ENCODE measurements at regions not wholly inside any gene's neighbourhood (a gene's known extent, or its start where the extent isn't known, plus 50 kb on each side); places are given as distances from the start of the nearest gene placed in this dataset.

GRCh38 chr11:13216019-13216710, 61.4 kb upstream of the BMAL1 start:
- Histone ChIP-seq H2BK120ac (replicated peaks; ENCODE audit: low read depth, low read length) (no peak overlapping the region), H3K23ac (ENCODE audit: insufficient read length) (no peak overlapping the region), H3K4me3 (ENCODE audit: extremely low read depth in 1 of 4, insufficient read depth in 2 of 4, low read depth in 3 of 4, low read length in 4 of 4) (no peak overlapping the region), H3K9me3 (ENCODE audit: insufficient read depth in 2 of 2, low read depth in 1 of 2, low read length in 1 of 2) (no peaks in the 10 kb centered on the region), H3K9ac (replicated peaks in 1 of 4; ENCODE audit: extremely low read depth in 1 of 4, low read depth in 3 of 4, low read length in 3 of 4) (no peak overlapping the region), H3K18ac (ENCODE audit: extremely low read depth, low read length) (no peak overlapping the region; the same call in 1 of the 2 replicates), H2AK5ac (ENCODE audit: low read depth, low read length) (no peak overlapping the region), H3K23me2 (ENCODE audit: low read depth, low read length) (no peaks in the 10 kb centered on the region), H3K4me2 (ENCODE audit: insufficient read depth in 1 of 2, low read depth in 2 of 2, low read length in 2 of 2) (no peak overlapping the region; a peak in 1 of 4 replicates), H2AFZ (ENCODE audit: low read length) (peak overlapping the region; percentile 55), H3K27ac (ENCODE audit: low read depth, low read length) (no peak overlapping the region), H3K4me1 (replicated peaks in 1 of 4; ENCODE audit: control insufficient read depth in 3 of 4, insufficient read depth in 4 of 4, low read length in 3 of 4) (peaks cover 0 to 6% (median 2%) of the 10 kb centered on the region in 4 experiments; a peak in 2 of 7 replicates), H3K79me1 (ENCODE audit: low read depth, low read length) (no peaks in the 10 kb centered on the region), H2BK5ac (ENCODE audit: low read depth, low read length) (peak overlapping the region; percentile 15; the same call in 1 of the 2 replicates), H4K5ac (ENCODE audit: insufficient read length, low read depth, low read length) (no peak overlapping the region), H4K20me1 (replicated peaks in 1 of 2; ENCODE audit: control insufficient read depth in 1 of 2, insufficient read depth in 2 of 2, low read length in 2 of 2) (no peaks in the 10 kb centered on the region), H4K91ac (replicated peaks; ENCODE audit: insufficient read length, low read length) (no peak overlapping the region), H3K36me3 (ENCODE audit: control insufficient read depth in 2 of 4, insufficient read depth in 4 of 4, low read length in 3 of 4) (no peaks in the 10 kb centered on the region), H3K79me2 (ENCODE audit: control insufficient read depth in 1 of 2, insufficient read depth in 2 of 2, low read length in 2 of 2) (no peaks in the 10 kb centered on the region), H3K14ac (ENCODE audit: insufficient read length) (no peak overlapping the region), H3K4ac (replicated peaks; ENCODE audit: insufficient read length, low read depth, low read length) (no peak overlapping the region), H4K8ac (ENCODE audit: extremely low read depth, insufficient read depth, low read length) (no peak overlapping the region), H2BK15ac (ENCODE audit: low read length) (no peak overlapping the region), H2BK20ac (ENCODE audit: low read length) (no peak overlapping the region), H2BK12ac (ENCODE audit: low read depth, low read length) (peak overlapping the region; percentile 88; the same call in 1 of the 2 replicates), H3K56ac (replicated peaks; ENCODE audit: insufficient read length, low read depth, low read length) (no peak overlapping the region), H3K27me3 (replicated peaks in 1 of 4; ENCODE audit: control insufficient read depth in 3 of 4, extremely low read depth in 1 of 4, insufficient read depth in 3 of 4, low read length in 3 of 4) (no peaks in the 10 kb centered on the region)
- FAIRE-seq (no peak), DNase-seq (ENCODE audit: low read depth in 1 of 2, low spot score in 2 of 2) (peak in 1 of 2 experiments; percentile 56)
- ChIA-PET CTCF (ENCODE audit: partially characterized antibody) (interaction anchor here (0.5 to 10.7 kb wide), 14 partner anchors 8 to 950 kb away, joined by 3 to 95 read pairs (median 5); no protein-coding TSS in a partner anchor), POLR2A (ENCODE audit: partially characterized antibody) (interaction anchor here (1.0 to 1.1 kb wide), 2 partner anchors 9 to 10 kb away, joined by 3 read pairs; no protein-coding TSS in a partner anchor)
- TF ChIP-seq SIRT6 (IDR thresholded peaks at IDR 0.05; ENCODE audit: low read length), result no peak
- no peak for TF ChIP-seq POLR2A (IDR thresholded peaks at IDR 0.05; ENCODE audit: control extremely low read depth in 1 of 2, low read depth in 2 of 2, low read length in 2 of 2)
- TF ChIP-seq EP300 (IDR thresholded peaks at IDR 0.05; ENCODE audit: borderline replicate concordance in 1 of 2, low read depth in 2 of 2, low read length in 2 of 2), result no peak
- TF ChIP-seq TEAD4 (IDR thresholded peaks at IDR 0.05; ENCODE audit: low read depth, low read length), result no peak
- no peak for TF ChIP-seq TCF12 (IDR thresholded peaks at IDR 0.05; ENCODE audit: low read depth, low read length)
- no peak for TF ChIP-seq CTCF (IDR thresholded peaks at IDR 0.05; ENCODE audit: control extremely low read depth in 1 of 3, insufficient read depth in 1 of 3, low read depth in 1 of 3, low read length in 3 of 3)
- no peak for TF ChIP-seq KDM1A (IDR thresholded peaks at IDR 0.05; ENCODE audit: borderline replicate concordance, low read length)
- 83% methylated on average over 8 of the region's 8 CpGs; no CpG with 5 or more reads in 1 of the 2 experiments for WGBS, 2 experiments (ENCODE audit: extremely low coverage in 1 of 2, insufficient coverage in 1 of 2, insufficient read length in 1 of 2, insufficient replicate concordance in 2 of 2, low coverage in 1 of 2, low lambda C conversion rate in 2 of 2, missing lambda C conversion rate in 1 of 2)
